ENCODE measurements at regions not wholly inside any gene's neighbourhood (a gene's known extent, or its start where the extent isn't known, plus 50 kb on each side); places are given as distances from the start of the nearest gene placed in this dataset.
"Not testable (repeated sequence)": the region's sequence is repeated elsewhere in the genome, so short reads cannot be mapped to it uniquely, and the experiment has no call there.

DNA sequence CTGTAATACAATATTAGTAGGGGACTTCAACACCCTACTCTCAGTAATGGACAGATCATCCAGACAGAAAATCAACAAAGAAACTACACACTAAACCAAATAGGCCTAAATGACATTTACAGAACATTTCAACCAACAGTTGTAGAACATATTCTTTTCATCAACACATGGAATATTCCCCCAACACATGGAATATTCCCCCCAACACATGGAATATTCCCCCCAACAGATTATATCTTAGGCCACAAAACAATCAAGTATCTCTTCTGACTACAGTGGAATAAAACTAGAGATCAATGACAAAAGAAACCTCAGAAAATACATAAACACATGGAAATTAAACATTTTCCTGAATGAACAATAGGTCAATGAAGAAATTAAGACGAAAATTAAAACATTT lies 187.2 kb upstream of the RBBP8 start:
- no peaks in the 10 kb centered on the region for H3K79me2 ChIP-seq (ENCODE audit: insufficient read depth, low read length)
- H3K4me1 ChIP-seq (ENCODE audit: insufficient read depth, low read length, severe bottlenecking), result no peaks in the 10 kb centered on the region
- TF ChIP-seq EZH2 (IDR thresholded peaks at IDR 0.05; ENCODE audit: borderline replicate concordance, low read length), result no peak
- TF ChIP-seq, protein P1, sequence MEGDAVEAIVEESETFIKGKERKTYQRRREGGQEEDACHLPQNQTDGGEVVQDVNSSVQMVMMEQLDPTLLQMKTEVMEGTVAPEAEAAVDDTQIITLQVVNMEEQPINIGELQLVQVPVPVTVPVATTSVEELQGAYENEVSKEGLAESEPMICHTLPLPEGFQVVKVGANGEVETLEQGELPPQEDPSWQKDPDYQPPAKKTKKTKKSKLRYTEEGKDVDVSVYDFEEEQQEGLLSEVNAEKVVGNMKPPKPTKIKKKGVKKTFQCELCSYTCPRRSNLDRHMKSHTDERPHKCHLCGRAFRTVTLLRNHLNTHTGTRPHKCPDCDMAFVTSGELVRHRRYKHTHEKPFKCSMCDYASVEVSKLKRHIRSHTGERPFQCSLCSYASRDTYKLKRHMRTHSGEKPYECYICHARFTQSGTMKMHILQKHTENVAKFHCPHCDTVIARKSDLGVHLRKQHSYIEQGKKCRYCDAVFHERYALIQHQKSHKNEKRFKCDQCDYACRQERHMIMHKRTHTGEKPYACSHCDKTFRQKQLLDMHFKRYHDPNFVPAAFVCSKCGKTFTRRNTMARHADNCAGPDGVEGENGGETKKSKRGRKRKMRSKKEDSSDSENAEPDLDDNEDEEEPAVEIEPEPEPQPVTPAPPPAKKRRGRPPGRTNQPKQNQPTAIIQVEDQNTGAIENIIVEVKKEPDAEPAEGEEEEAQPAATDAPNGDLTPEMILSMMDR (IDR thresholded peaks at IDR 0.05; ENCODE audit: low read length), result no peak

DNA sequence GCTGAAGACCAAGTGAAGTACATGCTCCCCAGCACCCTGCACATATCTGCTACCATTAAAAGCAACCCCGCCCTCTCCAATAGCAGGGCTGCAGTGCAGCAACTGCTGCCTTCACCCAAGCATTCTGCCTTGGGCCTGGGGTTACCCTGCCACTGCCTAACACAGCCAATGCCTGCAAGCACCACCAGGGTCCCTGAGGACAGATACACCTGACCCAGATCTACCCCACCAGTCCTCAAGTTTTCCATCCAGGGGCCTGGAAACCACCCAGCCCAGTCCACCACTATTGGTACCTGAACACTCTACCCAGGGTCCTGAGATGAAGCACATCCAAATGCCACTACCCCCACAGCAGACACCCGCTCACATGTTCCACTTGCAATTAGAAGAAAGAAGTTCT lies 181.1 kb upstream of the RBBP8 start:
- no peaks in the 10 kb centered on the region for H3F3A ChIP-seq (ENCODE audit: insufficient read depth, low read length)
- H3K4me3 ChIP-seq (ENCODE audit: low read depth, low read length, poor library complexity, severe bottlenecking), result no peak overlapping the region
- H3K9me2 ChIP-seq (ENCODE audit: low read depth, low read length), result no peaks in the 10 kb centered on the region
- TF ChIP-seq EZH2 (IDR thresholded peaks at IDR 0.05; ENCODE audit: borderline replicate concordance, low read length), result no peak
- TF ChIP-seq, protein P1 (IDR thresholded peaks at IDR 0.05; ENCODE audit: low read length), result no peak
- no peaks in the 10 kb centered on the region for H3K9me3 ChIP-seq (ENCODE audit: low read length)
- no peaks in the 10 kb centered on the region for H3K4me1 ChIP-seq (ENCODE audit: insufficient read depth, low read length, severe bottlenecking)
- no peak overlapping the region for H3K27ac ChIP-seq (ENCODE audit: low read depth, low read length, poor library complexity, severe bottlenecking)
- H4K20me1 ChIP-seq (ENCODE audit: insufficient read depth, low read length), result no peaks in the 10 kb centered on the region
- H3K4me2 ChIP-seq (ENCODE audit: low read length), result no peak overlapping the region
- 0 out of 2 replicates have a peak, but pooled peaks cover 6% of the 10 kb centered on the region for H3K27me3 ChIP-seq (ENCODE audit: insufficient read depth, low read length)
- no peak overlapping the region for H2AFZ ChIP-seq (ENCODE audit: low read length)
- H3K9ac ChIP-seq (ENCODE audit: low read length), result no peak overlapping the region
- no peaks in the 10 kb centered on the region for H3K79me2 ChIP-seq (ENCODE audit: insufficient read depth, low read length)
- H3K36me3 ChIP-seq (ENCODE audit: insufficient read depth, low read length), result no peaks in the 10 kb centered on the region

More for the DNA sequence above, 187.2 kb upstream of the RBBP8 start:
- Histone ChIP-seq H3K4me3 (ENCODE audit: low read depth, low read length, poor library complexity, severe bottlenecking) (no peak overlapping the region), H3K9me3 (ENCODE audit: low read length) (no peaks in the 10 kb centered on the region), H3K9ac (ENCODE audit: low read length) (no peak overlapping the region), H3K4me2 (ENCODE audit: low read length) (no peak overlapping the region), H3K27ac (ENCODE audit: low read depth, low read length, poor library complexity, severe bottlenecking) (no peak overlapping the region), H3K9me2 (ENCODE audit: low read depth, low read length) (no peaks in the 10 kb centered on the region), H3F3A (ENCODE audit: insufficient read depth, low read length) (no peaks in the 10 kb centered on the region), H2AFZ (ENCODE audit: low read length) (no peak overlapping the region), H3K36me3 (ENCODE audit: insufficient read depth, low read length) (no peaks in the 10 kb centered on the region), H3K27me3 (ENCODE audit: insufficient read depth, low read length) (no peaks in the 10 kb centered on the region), H4K20me1 (ENCODE audit: insufficient read depth, low read length) (no peaks in the 10 kb centered on the region)

DNA sequence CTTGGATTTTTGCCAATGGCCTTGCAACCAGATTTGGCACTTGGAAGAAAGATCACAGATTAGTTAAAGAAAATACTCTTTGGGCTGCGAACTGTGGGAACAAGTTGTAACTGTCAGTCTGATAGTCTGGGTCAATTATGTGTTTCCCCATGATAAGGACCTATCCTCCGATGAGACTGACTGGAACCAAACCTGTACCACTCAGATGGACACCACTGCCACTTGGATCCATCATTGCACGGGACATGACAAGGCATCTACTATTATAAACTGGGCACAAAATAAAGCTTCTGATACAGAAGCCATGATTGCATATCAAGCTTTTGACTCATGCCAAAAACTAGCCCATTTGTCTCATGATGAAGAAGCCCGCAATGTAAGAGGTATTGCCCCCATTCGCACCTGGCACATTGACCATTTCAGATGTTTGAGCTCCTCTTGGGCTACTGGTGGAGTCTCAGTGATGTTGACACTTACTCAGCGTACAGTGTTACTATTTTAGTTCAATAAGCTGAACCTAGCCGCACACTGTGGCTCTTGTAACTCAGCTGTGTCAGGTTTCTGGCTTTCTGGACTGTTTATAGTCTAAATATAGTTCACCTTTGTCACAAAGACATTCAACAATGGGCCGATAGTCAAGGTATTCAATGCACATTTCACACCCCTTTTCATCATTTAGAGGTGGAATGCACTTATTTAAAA lies 179.8 kb upstream of the RBBP8 start:
- Histone ChIP-seq H3K4me3 (ENCODE audit: low read depth, low read length, poor library complexity, severe bottlenecking) (no peak overlapping the region), H3K4me1 (ENCODE audit: insufficient read depth, low read length, severe bottlenecking) (no peaks in the 10 kb centered on the region), H3K27ac (ENCODE audit: low read depth, low read length, poor library complexity, severe bottlenecking) (no peak overlapping the region), H3K9me2 (ENCODE audit: low read depth, low read length) (no peaks in the 10 kb centered on the region), H3K79me2 (ENCODE audit: insufficient read depth, low read length) (no peaks in the 10 kb centered on the region), H3K27me3 (ENCODE audit: insufficient read depth, low read length) (0 out of 2 replicates have a peak, but pooled peaks cover 6% of the 10 kb centered on the region), H3K36me3 (ENCODE audit: insufficient read depth, low read length) (no peaks in the 10 kb centered on the region), H2AFZ (ENCODE audit: low read length) (no peak overlapping the region), H3K9me3 (ENCODE audit: low read length) (no peaks in the 10 kb centered on the region), H4K20me1 (ENCODE audit: insufficient read depth, low read length) (no peaks in the 10 kb centered on the region), H3K9ac (ENCODE audit: low read length) (no peak overlapping the region), H3K4me2 (ENCODE audit: low read length) (no peak overlapping the region), H3F3A (ENCODE audit: insufficient read depth, low read length) (no peaks in the 10 kb centered on the region)
- TF ChIP-seq, protein P1 (IDR thresholded peaks at IDR 0.05; ENCODE audit: low read length), result no peak

DNA sequence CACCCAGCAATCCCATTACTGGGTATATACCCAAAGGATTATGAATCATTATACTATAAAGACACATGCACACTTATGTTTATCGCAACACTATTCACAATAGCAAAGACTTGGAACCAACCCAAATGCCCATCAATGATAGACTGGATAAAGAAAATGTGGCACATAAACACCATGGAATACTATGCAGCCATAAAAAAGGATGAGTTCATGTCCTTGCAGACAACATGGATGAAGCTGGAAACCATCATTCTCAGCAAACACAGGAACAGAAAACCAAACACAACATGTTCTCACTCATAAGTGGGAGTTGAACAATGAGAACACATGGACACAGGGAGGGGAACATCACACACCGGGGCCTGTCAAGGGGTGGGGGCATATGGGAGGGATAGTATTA lies 169.1 kb upstream of the RBBP8 start:
- not testable (repeated sequence) for H3K36me3 ChIP-seq (ENCODE audit: insufficient read depth, low read length)

More for the DNA sequence above, 169.1 kb upstream of the RBBP8 start:
- not testable (repeated sequence) for H3K27ac ChIP-seq (ENCODE audit: low read depth, low read length, poor library complexity, severe bottlenecking); H4K20me1 ChIP-seq (ENCODE audit: insufficient read depth, low read length); H3K9me2 ChIP-seq (ENCODE audit: low read depth, low read length); H3K4me2 ChIP-seq (ENCODE audit: low read length); H3K9me3 ChIP-seq (ENCODE audit: low read length); H2AFZ ChIP-seq (ENCODE audit: low read length); H3K4me1 ChIP-seq (ENCODE audit: insufficient read depth, low read length, severe bottlenecking); H3K9ac ChIP-seq (ENCODE audit: low read length); H3K79me2 ChIP-seq (ENCODE audit: insufficient read depth, low read length); H3K27me3 ChIP-seq (ENCODE audit: insufficient read depth, low read length); H3K4me3 ChIP-seq (ENCODE audit: low read depth, low read length, poor library complexity, severe bottlenecking); H3F3A ChIP-seq (ENCODE audit: insufficient read depth, low read length)
